Prostate gland (tissue), 2 donors: ENCODE measurements at regions not wholly inside any gene's neighbourhood (a gene's known extent, or its start where the extent isn't known, plus 50 kb on each side); places are given as distances from the start of the nearest gene placed in this dataset.

ENCODE experiments used
- DNase-seq: peaks from one replicate; pipeline ENCODE4 v3.0.0-alpha.2; 2019; ENCODE audit warnings: low spot score
- H3K27ac ChIP-seq, 2 donors: fragments of 200-600 bp; sonication (generic); 2 replicates each; pipeline ENCODE4 v1.5.1; 2017 to 2019
- H3K27me3 ChIP-seq: fragments of 200-600 bp; sonication (generic); replicated peaks from 2 replicates; pipeline ENCODE4 v1.5.1; 2019; ENCODE audit not compliant: insufficient read depth
- H3K36me3 ChIP-seq, 2 donors: fragments of 200-600 bp; sonication (generic); 1 replicate in 1 of 2; 2 replicates in 1 of 2; pipeline versions ENCODE4 v1.5.1 to v1.8.1; 2017 to 2019
- H3K4me1 ChIP-seq: fragments of 200-600 bp; sonication (generic); replicated peaks from 2 replicates; pipeline ENCODE4 v1.5.1; 2019
- H3K4me3 ChIP-seq, 2 donors: fragments of 200-600 bp; sonication (generic); 2 replicates each; pipeline ENCODE4 v1.5.1; 2017 to 2019
- H3K9me3 ChIP-seq: fragments of 200-600 bp; sonication (generic); 2 replicates; pipeline ENCODE4 v1.5.1; 2017
- CTCF ChIP-seq, 4 experiments: fragments of 200-600 bp in 2 of 4; fragments of 450-650 bp in 2 of 4; sonication (generic) in 2 of 4; IDR thresholded peaks; 1 replicate in 3 of 4; 2 replicates in 1 of 4; pipeline ENCODE4 v1.5.1; 2016 to 2019; ENCODE audit warnings: antibody characterized with exemption in 4 of 4, mild to moderate bottlenecking in 2 of 4, moderate library complexity in 2 of 4
- POLR2A ChIP-seq: fragments of 450-650 bp; IDR thresholded peaks from one replicate; pipeline ENCODE4 v1.6.1; 2016; ENCODE audit warnings: antibody characterized with exemption, mild to moderate bottlenecking
- POLR2AphosphoS5 ChIP-seq: sonication (generic); formaldehyde crosslinking; IDR thresholded peaks from one replicate; pipeline ENCODE4 v1.6.1; 2017; ENCODE audit warnings: antibody characterized with exemption
- WGBS: methylation state at CpG from one replicate; pipeline ENCODE4 v1.1.5; 2018; 5-methylcytosine and 5-hydroxymethylcytosine counted together
- intact Hi-C: fragments of 100-400 bp; cut with DNase I; formaldehyde crosslinking; loops from one replicate; pipeline ENCODE4 v1.14.2; 2022

GRCh38 chr2:192571636-192572035 lies 376.9 kb upstream of the TMEFF2 start:
- H3K9me3 ChIP-seq: no peaks in the 10 kb centered on the region
- H3K4me1 ChIP-seq: no peaks in the 10 kb centered on the region
- H3K36me3 ChIP-seq: no peaks in the 10 kb centered on the region
- intact Hi-C loops: no loop called here
- no peak overlapping the region for H3K4me3 ChIP-seq
- DNase-seq: no peak
- 64% methylated on average over 2 of the region's 2 CpGs for WGBS
- no peaks in the 10 kb centered on the region for H3K27me3 ChIP-seq
- TF ChIP-seq POLR2A (no peak), CTCF (IDR thresholded peaks at IDR 0.05) (no peak), POLR2AphosphoS5 (no peak)
- no peak overlapping the region for H3K27ac ChIP-seq

- no peak for TF ChIP-seq POLR2AphosphoS5
- no peak for TF ChIP-seq POLR2A
- TF ChIP-seq CTCF (IDR thresholded peaks at IDR 0.05): no peak
- 93% methylated on average over 1 of the region's 1 CpG for WGBS
- Histone ChIP-seq H3K36me3 (no peaks in the 10 kb centered on the region), H3K27ac (no peak overlapping the region), H3K9me3 (no peaks in the 10 kb centered on the region), H3K4me3 (no peak overlapping the region), H3K4me1 (no peaks in the 10 kb centered on the region), H3K27me3 (no peaks in the 10 kb centered on the region)
- intact Hi-C loops: no loop called here
- DNase-seq: no peak
Observed at GRCh38 chr2:192570788-192571187, 376.1 kb upstream of the TMEFF2 start.

- TF ChIP-seq POLR2AphosphoS5: no peak
- no peak for TF ChIP-seq POLR2A
- TF ChIP-seq CTCF (IDR thresholded peaks at IDR 0.05): no peak
- intact Hi-C loops: no loop called here
- DNase-seq: no peak
- no peak overlapping the region for H3K4me3 ChIP-seq
- no peaks in the 10 kb centered on the region for H3K9me3 ChIP-seq
- no peaks in the 10 kb centered on the region for H3K27me3 ChIP-seq
- H3K4me1 ChIP-seq: no peaks in the 10 kb centered on the region
- H3K27ac ChIP-seq: no peak overlapping the region
- no peaks in the 10 kb centered on the region for H3K36me3 ChIP-seq
Observed at GRCh38 chr2:192566863-192567262, 372.1 kb upstream of the TMEFF2 start.

- H3K9me3 ChIP-seq: no peaks in the 10 kb centered on the region
- no peak overlapping the region for H3K27ac ChIP-seq
- H3K4me3 ChIP-seq: no peak overlapping the region
- no peaks in the 10 kb centered on the region for H3K27me3 ChIP-seq
- DNase-seq: no peak
- no peaks in the 10 kb centered on the region for H3K36me3 ChIP-seq
- TF ChIP-seq POLR2AphosphoS5: no peak
- no peak for TF ChIP-seq POLR2A
- TF ChIP-seq CTCF (IDR thresholded peaks at IDR 0.05): no peak
- intact Hi-C loops: no loop called here
- H3K4me1 ChIP-seq: no peaks in the 10 kb centered on the region
- WGBS: 36% methylated on average over 1 of the region's 1 CpG
Observed at GRCh38 chr2:192560326-192560725, 365.6 kb upstream of the TMEFF2 start.

- TF ChIP-seq POLR2A: no peak
- no peak for TF ChIP-seq CTCF (IDR thresholded peaks at IDR 0.05)
- TF ChIP-seq POLR2AphosphoS5: peak; percentile 55
- no peaks in the 10 kb centered on the region for H3K4me1 ChIP-seq
- H3K36me3 ChIP-seq: no peaks in the 10 kb centered on the region
- WGBS: 0% methylated on average over 1 of the region's 1 CpG
- H3K9me3 ChIP-seq: no peaks in the 10 kb centered on the region
- no peak overlapping the region for H3K4me3 ChIP-seq
- peak; percentile 15 for DNase-seq
- no peak overlapping the region for H3K27ac ChIP-seq
- H3K27me3 ChIP-seq: no peaks in the 10 kb centered on the region
- intact Hi-C loops: no loop called here
Observed at GRCh38 chr2:192559587-192559986, 364.9 kb upstream of the TMEFF2 start.
